ENCODE measurements at regions not wholly inside any gene's neighbourhood (a gene's known extent, or its start where the extent isn't known, plus 50 kb on each side); places are given as distances from the start of the nearest gene placed in this dataset.

GRCh38 chr13:40245567-40245966 lies 420.9 kb downstream of the FOXO1 start:
- no peaks in the 10 kb centered on the region; the same call in 1 of the 2 replicates for H3K27me3 Mint-ChIP-seq (ENCODE audit: insufficient read depth)
- H3K4me1 Mint-ChIP-seq (ENCODE audit: low read depth) = no peaks in the 10 kb centered on the region
- H3K27ac Mint-ChIP-seq = no peak overlapping the region
- peaks cover 4% of the 10 kb centered on the region; the same call in 1 of the 2 replicates for H3K9me3 Mint-ChIP-seq
- no peak for TF ChIP-seq CTCF (IDR thresholded peaks at IDR 0.05)
- H3K4me3 Mint-ChIP-seq = no peak overlapping the region
- DNase-seq = no peak
- no peaks in the 10 kb centered on the region for H3K36me3 Mint-ChIP-seq (ENCODE audit: low read depth)

- no peak for TF ChIP-seq CTCF (IDR thresholded peaks at IDR 0.05)
- Mint-ChIP-seq H3K27me3 (ENCODE audit: insufficient read depth) (no peaks in the 10 kb centered on the region; the same call in 1 of the 2 replicates), H3K4me1 (ENCODE audit: low read depth) (no peaks in the 10 kb centered on the region), H3K4me3 (no peak overlapping the region), H3K9me3 (peaks cover 4% of the 10 kb centered on the region; the same call in 1 of the 2 replicates), H3K36me3 (ENCODE audit: low read depth) (no peaks in the 10 kb centered on the region), H3K27ac (no peak overlapping the region)
- no peak for DNase-seq
Observed at GRCh38 chr13:40247845-40248244, 418.6 kb downstream of the FOXO1 start.

GRCh38 chr13:40251343-40252032 lies 415.0 kb downstream of the FOXO1 start:
- no peak for DNase-seq
- Mint-ChIP-seq H3K4me1 (ENCODE audit: low read depth) (no peaks in the 10 kb centered on the region; the same call in 1 of the 2 replicates), H3K9me3 (peaks cover 4% of the 10 kb centered on the region; the same call in 1 of the 2 replicates), H3K4me3 (no peak overlapping the region), H3K27ac (no peak overlapping the region), H3K27me3 (ENCODE audit: insufficient read depth) (peaks cover 3% of the 10 kb centered on the region; the same call in 1 of the 2 replicates), H3K36me3 (ENCODE audit: low read depth) (no peaks in the 10 kb centered on the region)
- no peak for TF ChIP-seq CTCF (IDR thresholded peaks at IDR 0.05)

GRCh38 chr13:40252241-40252640 lies 414.2 kb downstream of the FOXO1 start:
- peaks cover 3% of the 10 kb centered on the region for H3K27me3 Mint-ChIP-seq (ENCODE audit: insufficient read depth)
- no peaks in the 10 kb centered on the region; the same call in 1 of the 2 replicates for H3K4me1 Mint-ChIP-seq (ENCODE audit: low read depth)
- DNase-seq = no peak
- no peak for TF ChIP-seq CTCF (IDR thresholded peaks at IDR 0.05)
- no peak overlapping the region for H3K27ac Mint-ChIP-seq
- no peak overlapping the region for H3K4me3 Mint-ChIP-seq
- H3K36me3 Mint-ChIP-seq (ENCODE audit: low read depth) = no peaks in the 10 kb centered on the region
- peaks cover 4% of the 10 kb centered on the region; the same call in 1 of the 2 replicates for H3K9me3 Mint-ChIP-seq

- no peaks in the 10 kb centered on the region for H3K36me3 Mint-ChIP-seq (ENCODE audit: low read depth)
Observed at GRCh38 chr13:40252676-40253075, 413.8 kb downstream of the FOXO1 start.

More at GRCh38 chr13:40252676-40253075, 413.8 kb downstream of the FOXO1 start:
- no peak for TF ChIP-seq CTCF (IDR thresholded peaks at IDR 0.05)
- Mint-ChIP-seq H3K27ac (no peak overlapping the region), H3K27me3 (ENCODE audit: insufficient read depth) (peaks cover 6% of the 10 kb centered on the region), H3K4me1 (ENCODE audit: low read depth) (no peaks in the 10 kb centered on the region; the same call in 1 of the 2 replicates), H3K9me3 (peaks cover under 1% of the 10 kb centered on the region; the same call in 1 of the 2 replicates), H3K4me3 (no peak overlapping the region)
- no peak for DNase-seq

Data from HFFc6 (cell line).